Astrocyte (in vitro differentiated cells and primary cell): ENCODE measurements at regions not wholly inside any gene's neighbourhood (a gene's known extent, or its start where the extent isn't known, plus 50 kb on each side); places are given as distances from the start of the nearest gene placed in this dataset.

ENCODE experiments used
- DNase-seq: peaks from one replicate; pipeline ENCODE4 v3.0.0-alpha.2; 2010; ENCODE audit warnings: low read depth
- FAIRE-seq: peaks from 2 replicates; lab custom pipeline; 2011; peaks lifted over from hg19 to GRCh38; lab: Jason Lieb, UNC
- H2AFZ ChIP-seq: 2 replicates; pipeline ENCODE4 v1.6.0; 2012; ENCODE audit warnings: low read depth, low read length, inconsistent platforms
- H3K27ac ChIP-seq: 2 replicates; pipeline ENCODE4 v1.5.1; 2011; ENCODE audit warnings: low read depth, low read length, inconsistent platforms
- H3K27me3 ChIP-seq: 2 replicates; pipeline ENCODE4 v1.6.0; 2011; ENCODE audit warnings: low read length, inconsistent platforms; ENCODE audit not compliant: insufficient read depth
- H3K36me3 ChIP-seq: 2 replicates; pipeline ENCODE4 v1.5.1; 2011; ENCODE audit warnings: low read length, inconsistent platforms; ENCODE audit not compliant: insufficient read depth
- H3K4me1 ChIP-seq: 2 replicates; pipeline ENCODE4 v1.5.1; 2011; ENCODE audit warnings: low read length, inconsistent platforms; ENCODE audit not compliant: insufficient read depth
- H3K4me2 ChIP-seq: 2 replicates; pipeline ENCODE4 v1.6.0; 2012; ENCODE audit warnings: low read length, inconsistent platforms
- H3K4me3 ChIP-seq: 2 replicates; pipeline ENCODE4 v1.5.1; 2011; ENCODE audit warnings: low read depth, mild to moderate bottlenecking, low read length, inconsistent platforms; ENCODE audit not compliant: insufficient read depth
- H3K79me2 ChIP-seq: 2 replicates; pipeline ENCODE4 v1.6.0; 2012; ENCODE audit warnings: mild to moderate bottlenecking, low read length, inconsistent platforms; ENCODE audit not compliant: insufficient read depth
- H3K9ac ChIP-seq: 2 replicates; pipeline ENCODE4 v1.6.0; 2012; ENCODE audit warnings: mild to moderate bottlenecking, low read length, inconsistent platforms
- H3K9me3 ChIP-seq: 2 replicates; pipeline ENCODE4 v1.5.1; 2012; ENCODE audit warnings: low read depth, mild to moderate bottlenecking, low read length, inconsistent platforms; ENCODE audit not compliant: insufficient read depth
- H4K20me1 ChIP-seq: 2 replicates; pipeline ENCODE4 v1.6.0; 2012; ENCODE audit warnings: low read length, inconsistent platforms; ENCODE audit not compliant: insufficient read depth
- H3K27ac Mint-ChIP-seq: one replicate; pipeline ENCODE4 v1.8.0; 2021; ENCODE audit warnings: mild to moderate bottlenecking, mixed read lengths; ENCODE audit not compliant: unreplicated experiment
- H3K27me3 Mint-ChIP-seq: one replicate; pipeline ENCODE4 v1.8.0; 2021; ENCODE audit warnings: low read depth, mixed read lengths; ENCODE audit not compliant: unreplicated experiment
- H3K36me3 Mint-ChIP-seq: one replicate; pipeline ENCODE4 v1.8.0; 2021; ENCODE audit warnings: low read depth, mixed read lengths; ENCODE audit not compliant: unreplicated experiment
- H3K4me1 Mint-ChIP-seq: one replicate; pipeline ENCODE4 v1.8.0; 2021; ENCODE audit warnings: low read depth, mixed read lengths; ENCODE audit not compliant: unreplicated experiment
- H3K4me3 Mint-ChIP-seq: one replicate; pipeline ENCODE4 v1.8.0; 2021; ENCODE audit warnings: mild to moderate bottlenecking, moderate library complexity, mixed read lengths; ENCODE audit not compliant: unreplicated experiment
- H3K9me3 Mint-ChIP-seq: one replicate; pipeline ENCODE4 v1.8.0; 2021; ENCODE audit warnings: mild to moderate bottlenecking, mixed read lengths; ENCODE audit not compliant: unreplicated experiment
- CTCF ChIP-seq: IDR thresholded peaks from 2 replicates; pipeline ENCODE4 v1.5.1; 2011; ENCODE audit warnings: low read depth, mild to moderate bottlenecking, inconsistent platforms, low read length, moderate library complexity; ENCODE audit not compliant: insufficient read depth
- EZH2 ChIP-seq: IDR thresholded peaks from 2 replicates; pipeline ENCODE4 v1.6.1; 2012; ENCODE audit warnings: mild to moderate bottlenecking, low read length, inconsistent platforms; ENCODE audit not compliant: insufficient read depth

GRCh38 chr11:15544353-15544752, 429.6 kb downstream of the INSC start:
- H3K4me1 Mint-ChIP-seq: no peaks in the 10 kb centered on the region
- DNase-seq: no peak
- H3K9ac ChIP-seq: no peak overlapping the region
- no peaks in the 10 kb centered on the region for H3K36me3 ChIP-seq
- no peaks in the 10 kb centered on the region for H4K20me1 ChIP-seq
- H3K4me3 ChIP-seq: no peak overlapping the region
- H3K9me3 ChIP-seq: no peaks in the 10 kb centered on the region
- no peak overlapping the region for H3K27ac Mint-ChIP-seq
- H3K27me3 Mint-ChIP-seq: no peaks in the 10 kb centered on the region
- H3K4me2 ChIP-seq: no peak overlapping the region
- H3K4me3 Mint-ChIP-seq: no peak overlapping the region
- H3K36me3 Mint-ChIP-seq: no peaks in the 10 kb centered on the region
- H3K9me3 Mint-ChIP-seq: no peaks in the 10 kb centered on the region
- H3K27me3 ChIP-seq: no peaks in the 10 kb centered on the region
- FAIRE-seq: no peak
- no peak for TF ChIP-seq EZH2
- no peak for TF ChIP-seq CTCF
- H3K27ac ChIP-seq: no peak overlapping the region
- no peaks in the 10 kb centered on the region for H3K79me2 ChIP-seq
- no peaks in the 10 kb centered on the region for H3K4me1 ChIP-seq
- H2AFZ ChIP-seq: no peak overlapping the region

- Histone ChIP-seq H3K9ac (no peak overlapping the region), H3K79me2 (no peaks in the 10 kb centered on the region), H3K36me3 (no peaks in the 10 kb centered on the region), H3K4me1 (no peaks in the 10 kb centered on the region), H3K27me3 (no peaks in the 10 kb centered on the region), H3K4me2 (no peak overlapping the region), H4K20me1 (no peaks in the 10 kb centered on the region), H3K27ac (no peak overlapping the region), H3K4me3 (no peak overlapping the region), H3K9me3 (no peaks in the 10 kb centered on the region), H2AFZ (no peak overlapping the region)
- no peaks in the 10 kb centered on the region for H3K27me3 Mint-ChIP-seq
- peaks cover 2% of the 10 kb centered on the region for H3K4me1 Mint-ChIP-seq
- no peak for TF ChIP-seq EZH2
- FAIRE-seq (no peak), DNase-seq (no peak)
- no peaks in the 10 kb centered on the region for H3K36me3 Mint-ChIP-seq
- H3K4me3 Mint-ChIP-seq: no peak overlapping the region
- no peaks in the 10 kb centered on the region for H3K9me3 Mint-ChIP-seq
- no peak overlapping the region for H3K27ac Mint-ChIP-seq
Observed at GRCh38 chr11:15547685-15548084, 433.0 kb downstream of the INSC start.

DNA sequence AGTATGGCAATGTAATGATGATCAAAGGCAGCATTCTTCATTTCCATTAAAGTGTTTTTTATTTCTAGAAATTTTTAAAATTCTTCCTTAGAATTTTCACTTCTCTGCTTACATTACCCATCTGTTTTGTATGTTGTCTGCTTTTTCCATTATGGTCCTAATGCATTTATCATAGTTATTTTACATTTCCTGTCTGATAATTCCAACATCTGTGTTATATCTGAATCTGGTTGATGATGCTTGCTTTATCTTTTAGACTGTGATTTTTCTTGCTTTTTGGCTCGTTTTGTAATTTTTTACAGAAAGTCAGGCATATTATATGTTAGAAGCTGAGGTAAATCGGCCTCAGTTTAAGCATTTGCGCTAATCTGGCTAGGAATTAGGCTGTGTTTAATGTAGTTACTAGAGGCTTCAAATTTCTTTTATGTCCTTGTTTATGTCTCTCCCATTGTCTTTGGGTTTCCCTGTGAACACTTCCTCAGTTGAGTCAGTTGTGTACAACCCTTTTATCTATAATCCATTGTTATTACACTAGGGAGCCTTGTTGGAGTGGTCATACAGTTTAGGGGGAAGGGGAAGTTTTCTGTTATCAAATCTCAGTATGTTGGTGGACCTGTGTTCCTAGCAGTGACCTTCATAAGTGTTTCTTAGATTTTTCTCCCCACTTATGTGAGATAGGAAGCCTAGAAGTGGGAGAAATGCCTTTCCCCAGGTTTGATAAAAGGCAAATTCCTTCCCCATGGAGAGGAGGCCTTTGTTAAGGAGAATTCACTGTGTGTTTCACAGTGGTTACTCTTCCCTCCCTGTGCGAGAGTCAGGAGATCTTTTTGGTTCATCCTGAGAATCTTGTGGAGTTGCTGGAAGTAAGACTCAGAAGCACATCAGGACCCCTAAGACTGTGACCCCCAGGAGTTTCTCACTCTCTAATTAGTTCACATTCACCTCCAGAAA, 437.5 kb downstream of the INSC start:
- Histone ChIP-seq H3K79me2 (no peaks in the 10 kb centered on the region), H4K20me1 (no peaks in the 10 kb centered on the region), H3K36me3 (no peaks in the 10 kb centered on the region), H3K4me3 (no peak overlapping the region), H3K27me3 (no peaks in the 10 kb centered on the region), H2AFZ (no peak overlapping the region), H3K9ac (no peak overlapping the region), H3K9me3 (no peaks in the 10 kb centered on the region), H3K27ac (no peak overlapping the region), H3K4me1 (no peaks in the 10 kb centered on the region), H3K4me2 (no peak overlapping the region)
- no peaks in the 10 kb centered on the region for H3K9me3 Mint-ChIP-seq
- TF ChIP-seq EZH2 (no peak), CTCF (no peak)
- peaks cover 11% of the 10 kb centered on the region for H3K4me1 Mint-ChIP-seq
- no peak overlapping the region for H3K4me3 Mint-ChIP-seq
- no peaks in the 10 kb centered on the region for H3K36me3 Mint-ChIP-seq
- FAIRE-seq: no peak
- H3K27me3 Mint-ChIP-seq: no peaks in the 10 kb centered on the region
- no peak overlapping the region for H3K27ac Mint-ChIP-seq
- no peak for DNase-seq
